Astrocyte of the spinal cord (primary cell): ENCODE measurements at regions not wholly inside any gene's neighbourhood (a gene's known extent, or its start where the extent isn't known, plus 50 kb on each side); places are given as distances from the start of the nearest gene placed in this dataset.
A peak's percentile ranks its signal among the peaks of the same experiment; 100 is the strongest.

Source experiments
- DNase-seq: peaks from one replicate; pipeline ENCODE4 v3.0.0; 2011; ENCODE audit warnings: low read depth, low spot score
- H3K4me3 ChIP-seq: 2 replicates; pipeline ENCODE4 v1.5.1; 2011; ENCODE audit warnings: low read depth, mild to moderate bottlenecking, low read length, moderate library complexity
- CTCF ChIP-seq: IDR thresholded peaks from 2 replicates; pipeline ENCODE4 v1.5.1; 2012; ENCODE audit warnings: low read depth, mild to moderate bottlenecking, low read length, inconsistent platforms
- in situ Hi-C: cut with HindIII; loops from 2 replicates; pipeline ENCODE4 v1.10.0; 2017; ENCODE audit warnings: low sequenced_read_pairs

DNA sequence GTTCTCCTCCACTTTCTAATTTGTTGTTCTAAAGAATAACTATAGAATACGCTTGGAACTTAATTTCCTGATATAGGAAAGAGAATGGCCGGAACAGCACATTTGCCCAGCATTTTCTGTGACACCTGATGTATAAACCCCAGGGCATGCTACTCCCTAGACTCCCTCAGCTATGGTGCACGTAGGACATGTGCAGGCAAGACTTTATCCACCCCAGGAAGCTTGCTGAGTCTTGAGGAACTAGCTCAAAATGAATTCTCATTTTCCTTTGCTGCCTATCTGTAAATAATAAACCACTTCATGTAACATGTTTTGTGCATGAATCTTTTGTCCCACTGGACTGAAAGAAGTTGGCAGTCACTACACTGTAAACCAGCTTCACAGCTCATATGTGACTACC, 535.8 kb upstream of the SLITRK1 start:
- in situ Hi-C loops, result no loop called here
- no peak for DNase-seq
- no peak for TF ChIP-seq CTCF
- no peak overlapping the region for H3K4me3 ChIP-seq

DNA sequence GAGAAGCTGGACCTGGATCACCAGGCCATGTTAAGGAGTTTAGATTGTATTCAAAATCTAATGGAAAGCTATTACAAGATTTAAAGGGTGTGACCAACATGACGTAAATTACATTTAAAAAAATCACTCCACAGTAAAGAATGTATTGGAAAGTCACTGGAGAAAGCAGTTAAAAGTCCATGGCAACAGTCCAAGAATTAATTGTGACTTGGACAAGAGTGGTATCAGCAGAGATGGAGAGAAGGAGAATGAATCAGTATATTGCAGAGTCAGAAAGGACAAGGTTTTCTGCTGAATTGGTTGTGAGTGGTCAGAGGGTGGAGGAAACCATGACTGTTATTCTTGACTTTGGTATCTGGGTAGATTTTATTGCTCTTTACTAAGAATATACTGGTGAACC, 535.1 kb upstream of the SLITRK1 start:
- peak; percentile 25 for DNase-seq
- no peak for TF ChIP-seq CTCF
- H3K4me3 ChIP-seq, result no peak overlapping the region
- in situ Hi-C loops, result no loop called here

DNA sequence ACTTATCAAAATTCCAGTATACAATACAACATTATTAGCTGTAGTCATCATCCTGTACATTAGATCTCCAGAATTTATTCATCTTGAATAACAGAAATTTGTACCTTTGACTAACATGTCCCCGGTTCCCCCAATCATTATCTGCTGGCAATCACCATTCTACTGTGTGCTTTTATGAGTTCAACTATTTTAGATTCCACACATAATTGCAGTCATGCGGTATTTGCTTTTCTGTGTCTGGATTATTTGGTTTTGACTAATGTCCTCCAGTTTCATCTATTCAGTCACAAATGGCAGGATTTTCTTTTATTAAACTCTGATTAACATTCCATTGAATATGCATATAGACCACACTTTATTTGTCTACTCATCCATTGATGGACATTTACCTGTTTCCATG, 530.7 kb upstream of the SLITRK1 start:
- no peak for TF ChIP-seq CTCF
- no peak for DNase-seq
- in situ Hi-C loops, result no loop called here
- no peak overlapping the region for H3K4me3 ChIP-seq

- TF ChIP-seq CTCF, result no peak
- in situ Hi-C loops, result no loop called here
- H3K4me3 ChIP-seq, result no peak overlapping the region
- peak; percentile 34 for DNase-seq
Measured at GRCh38 chr13:84405286-84405685, 523.0 kb upstream of the SLITRK1 start.

GRCh38 chr13:84400706-84401105, 518.4 kb upstream of the SLITRK1 start:
- H3K4me3 ChIP-seq, result no peak overlapping the region
- DNase-seq, result peak; percentile 91
- no peak for TF ChIP-seq CTCF
- in situ Hi-C loops, result no loop called here

- in situ Hi-C loops, result no loop called here
- no peak for DNase-seq
- H3K4me3 ChIP-seq, result no peak overlapping the region
- TF ChIP-seq CTCF, result no peak
Measured at GRCh38 chr13:84399320-84400085, 517.2 kb upstream of the SLITRK1 start.
